ENCODE measurements at regions not wholly inside any gene's neighbourhood (a gene's known extent, or its start where the extent isn't known, plus 50 kb on each side); places are given as distances from the start of the nearest gene placed in this dataset.

DNA sequence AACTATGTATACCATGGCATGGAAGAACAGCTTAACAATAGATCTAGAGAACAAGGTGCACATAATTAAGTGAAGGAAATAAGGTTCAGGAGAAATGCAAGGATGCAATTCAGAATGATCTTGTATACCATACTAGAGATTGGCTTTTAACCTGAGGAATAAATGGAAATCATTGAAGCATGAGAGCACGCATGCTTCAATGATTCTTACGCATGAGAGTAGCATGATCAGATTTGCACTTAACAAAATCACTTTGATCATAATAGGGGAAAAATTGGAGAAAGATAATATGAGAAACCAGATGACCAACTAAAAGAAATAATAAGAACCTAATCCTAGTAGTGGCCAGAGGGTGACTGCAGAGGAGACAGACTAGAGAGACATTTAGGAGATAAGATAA, 133.3 kb upstream of the FSCB start:
- DNase-seq: no peak
- H3K4me3 ChIP-seq: no peak overlapping the region
- intact Hi-C loops (cut with micrococcal nuclease): no loop called here

DNA sequence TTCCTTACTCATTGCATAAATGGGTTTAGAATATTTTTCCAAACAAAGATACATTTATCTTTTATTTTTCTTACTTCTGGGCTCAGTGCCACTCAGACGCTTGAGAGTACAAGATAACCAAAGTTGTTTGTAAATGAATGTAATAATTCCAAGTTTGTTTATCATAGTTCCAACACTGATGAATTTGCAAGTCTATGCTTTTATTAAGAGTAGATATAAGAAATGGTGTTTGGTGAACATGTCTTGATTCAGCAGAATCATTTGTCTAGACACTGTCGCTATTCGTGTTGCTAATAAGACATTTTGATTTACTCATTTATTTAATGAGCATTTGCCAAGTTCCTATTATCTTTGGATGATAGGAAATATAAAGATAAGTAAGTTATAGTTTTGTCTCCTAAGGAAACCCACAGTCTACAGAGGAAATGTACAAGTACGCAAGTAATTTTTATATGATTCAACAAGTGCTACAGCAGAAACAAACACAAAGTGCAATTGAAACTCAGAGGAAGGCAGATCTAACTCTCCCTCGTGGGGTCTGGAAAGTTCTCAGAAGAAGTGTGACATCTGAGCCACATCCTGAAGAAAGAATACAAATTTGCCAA, 132.8 kb upstream of the FSCB start:
- Histone ChIP-seq H3K9me3 (replicated peaks) (no peaks in the 10 kb centered on the region), H3K36me3 (no peaks in the 10 kb centered on the region), H3K4me1 (no peaks in the 10 kb centered on the region), H3K4me3 (no peak overlapping the region), H3K27ac (replicated peaks) (no peak overlapping the region), H3K27me3 (ENCODE audit: low read depth) (no peaks in the 10 kb centered on the region)
- intact Hi-C loops (cut with micrococcal nuclease): no loop called here
- TF ChIP-seq, protein P1, sequence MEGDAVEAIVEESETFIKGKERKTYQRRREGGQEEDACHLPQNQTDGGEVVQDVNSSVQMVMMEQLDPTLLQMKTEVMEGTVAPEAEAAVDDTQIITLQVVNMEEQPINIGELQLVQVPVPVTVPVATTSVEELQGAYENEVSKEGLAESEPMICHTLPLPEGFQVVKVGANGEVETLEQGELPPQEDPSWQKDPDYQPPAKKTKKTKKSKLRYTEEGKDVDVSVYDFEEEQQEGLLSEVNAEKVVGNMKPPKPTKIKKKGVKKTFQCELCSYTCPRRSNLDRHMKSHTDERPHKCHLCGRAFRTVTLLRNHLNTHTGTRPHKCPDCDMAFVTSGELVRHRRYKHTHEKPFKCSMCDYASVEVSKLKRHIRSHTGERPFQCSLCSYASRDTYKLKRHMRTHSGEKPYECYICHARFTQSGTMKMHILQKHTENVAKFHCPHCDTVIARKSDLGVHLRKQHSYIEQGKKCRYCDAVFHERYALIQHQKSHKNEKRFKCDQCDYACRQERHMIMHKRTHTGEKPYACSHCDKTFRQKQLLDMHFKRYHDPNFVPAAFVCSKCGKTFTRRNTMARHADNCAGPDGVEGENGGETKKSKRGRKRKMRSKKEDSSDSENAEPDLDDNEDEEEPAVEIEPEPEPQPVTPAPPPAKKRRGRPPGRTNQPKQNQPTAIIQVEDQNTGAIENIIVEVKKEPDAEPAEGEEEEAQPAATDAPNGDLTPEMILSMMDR (IDR thresholded peaks at IDR 0.05; ENCODE audit: borderline replicate concordance): no peak
- DNase-seq: no peak

More for the DNA sequence above, 133.3 kb upstream of the FSCB start:
- Histone ChIP-seq H3K9me3 (replicated peaks) (no peaks in the 10 kb centered on the region), H3K4me1 (no peaks in the 10 kb centered on the region), H3K27me3 (ENCODE audit: low read depth) (no peaks in the 10 kb centered on the region), H3K27ac (replicated peaks) (no peak overlapping the region), H3K36me3 (no peaks in the 10 kb centered on the region)
- TF ChIP-seq, protein P1 (IDR thresholded peaks at IDR 0.05; ENCODE audit: borderline replicate concordance): no peak

GRCh38 chr14:44634692-44635091, 127.6 kb upstream of the FSCB start:
- no peaks in the 10 kb centered on the region for H3K4me1 ChIP-seq
- intact Hi-C loops (cut with micrococcal nuclease): no loop called here
- DNase-seq: no peak
- H3K27me3 ChIP-seq (ENCODE audit: low read depth): no peaks in the 10 kb centered on the region
- H3K9me3 ChIP-seq (replicated peaks): no peaks in the 10 kb centered on the region
- TF ChIP-seq, protein P1 (IDR thresholded peaks at IDR 0.05; ENCODE audit: borderline replicate concordance): no peak
- H3K4me3 ChIP-seq: no peak overlapping the region
- no peaks in the 10 kb centered on the region for H3K36me3 ChIP-seq
- H3K27ac ChIP-seq (replicated peaks): no peak overlapping the region

- Histone ChIP-seq H3K27ac (replicated peaks) (no peak overlapping the region), H3K4me1 (no peaks in the 10 kb centered on the region), H3K36me3 (no peaks in the 10 kb centered on the region), H3K9me3 (replicated peaks) (no peaks in the 10 kb centered on the region), H3K4me3 (no peak overlapping the region), H3K27me3 (ENCODE audit: low read depth) (no peaks in the 10 kb centered on the region)
- intact Hi-C loops (cut with micrococcal nuclease): no loop called here
- DNase-seq: no peak
- TF ChIP-seq, protein P1 (IDR thresholded peaks at IDR 0.05; ENCODE audit: borderline replicate concordance): no peak
Observed at GRCh38 chr14:44626423-44626822, 119.3 kb upstream of the FSCB start.

- Histone ChIP-seq H3K27ac (replicated peaks) (no peak overlapping the region), H3K4me3 (no peak overlapping the region), H3K9me3 (replicated peaks) (no peaks in the 10 kb centered on the region), H3K4me1 (no peaks in the 10 kb centered on the region), H3K36me3 (no peaks in the 10 kb centered on the region), H3K27me3 (ENCODE audit: low read depth) (no peaks in the 10 kb centered on the region)
- TF ChIP-seq, protein P1 (IDR thresholded peaks at IDR 0.05; ENCODE audit: borderline replicate concordance): no peak
- intact Hi-C loops (cut with micrococcal nuclease): no loop called here
- DNase-seq: no peak
Observed at GRCh38 chr14:44625098-44625497, 118.0 kb upstream of the FSCB start.
